Esophagus muscularis mucosa (tissue), 4 donors: ENCODE measurements at regions not wholly inside any gene's neighbourhood (a gene's known extent, or its start where the extent isn't known, plus 50 kb on each side); places are given as distances from the start of the nearest gene placed in this dataset.

Experiments used
- DNase-seq: peaks from one replicate; pipeline ENCODE4 v3.0.0-alpha.2; 2017; ENCODE audit errors: extremely low spot score
- H3K27ac ChIP-seq, 4 donors: fragments of 200-600 bp; sonication (generic); replicated peaks in 1 of 4; 1 replicate in 3 of 4; 2 replicates in 1 of 4; pipeline ENCODE4 v1.5.1; 2016 to 2019; ENCODE audit warnings: mild to moderate bottlenecking in 1 of 4
- H3K27me3 ChIP-seq, 4 donors: fragments of 200-600 bp; sonication (generic); one replicate each; pipeline versions ENCODE4 v1.5.1 to v1.6.0; 2016 to 2019
- H3K36me3 ChIP-seq, 4 donors: fragments of 200-600 bp; sonication (generic); one replicate each; pipeline ENCODE4 v1.5.1; 2016 to 2019
- H3K4me1 ChIP-seq, 4 donors: fragments of 200-600 bp; sonication (generic); one replicate each; pipeline ENCODE4 v1.5.1; 2016 to 2019
- H3K4me3 ChIP-seq, 4 donors: fragments of 200-600 bp; sonication (generic); 1 replicate in 2 of 4; 2 replicates in 2 of 4; pipeline ENCODE4 v1.5.1; 2016 to 2019; ENCODE audit warnings: mild to moderate bottlenecking in 4 of 4, moderate library complexity in 1 of 4
- H3K9me3 ChIP-seq, 4 donors: fragments of 200-600 bp; sonication (generic); 1 replicate in 3 of 4; 2 replicates in 1 of 4; pipeline ENCODE4 v1.5.1; 2016 to 2019
- CTCF ChIP-seq, 3 experiments: fragments of 200-600 bp in 2 of 3; fragments of 450-650 bp in 1 of 3; sonication (generic) in 2 of 3; IDR thresholded peaks; one replicate each; pipeline ENCODE4 v1.5.1; 2017 to 2019; ENCODE audit warnings: antibody characterized with exemption in 3 of 3, mild to moderate bottlenecking in 2 of 3, moderate library complexity in 1 of 3
- EP300 ChIP-seq: sonication (generic); formaldehyde crosslinking; IDR thresholded peaks from one replicate; pipeline ENCODE4 v1.6.1; 2017; ENCODE audit warnings: antibody characterized with exemption
- POLR2A ChIP-seq: fragments of 450-650 bp; IDR thresholded peaks from one replicate; pipeline ENCODE4 v1.6.1; 2017; ENCODE audit warnings: antibody characterized with exemption, moderate library complexity, mild to moderate bottlenecking, low read depth
- POLR2AphosphoS5 ChIP-seq, 2 donors: sonication (generic); formaldehyde crosslinking; IDR thresholded peaks; one replicate each; pipeline ENCODE4 v1.6.1; 2017; ENCODE audit warnings: antibody characterized with exemption in 2 of 2
- WGBS: methylation state at CpG from one replicate; pipeline ENCODE4 v1.1.5; 2018; 5-methylcytosine and 5-hydroxymethylcytosine counted together
- intact Hi-C: fragments of 100-400 bp; cut with DNase I; formaldehyde crosslinking; loops from one replicate; pipeline ENCODE4 v1.15.1; 2023

- Histone ChIP-seq H3K9me3 (peaks cover 0 to 8% (median 0%) of the 10 kb centered on the region in 4 donors), H3K4me1 (no peaks in the 10 kb centered on the region), H3K27ac (no peak overlapping the region), H3K4me3 (no peak overlapping the region), H3K27me3 (no peaks in the 10 kb centered on the region), H3K36me3 (no peaks in the 10 kb centered on the region)
- 81% methylated on average over 1 of the region's 1 CpG for WGBS
- TF ChIP-seq POLR2A (no peak), POLR2AphosphoS5 (IDR thresholded peaks at IDR 0.05) (no peak), EP300 (no peak), CTCF (IDR thresholded peaks at IDR 0.05) (no peak)
- DNase-seq, result no peak
- intact Hi-C loops, result no loop called here
These were observed 1337.1 kb downstream of the ROBO1 start for GRCh38 chr3:78430741-78431140.

GRCh38 chr3:78434801-78435200, 1333.0 kb downstream of the ROBO1 start:
- Histone ChIP-seq H3K4me1 (no peaks in the 10 kb centered on the region), H3K9me3 (peaks cover 0 to 6% (median 0%) of the 10 kb centered on the region in 4 donors), H3K27ac (no peak overlapping the region), H3K36me3 (no peaks in the 10 kb centered on the region), H3K4me3 (no peak overlapping the region), H3K27me3 (no peaks in the 10 kb centered on the region)
- intact Hi-C loops, result no loop called here
- no peak for DNase-seq
- 93% methylated on average over 3 of the region's 3 CpGs for WGBS
- TF ChIP-seq CTCF (IDR thresholded peaks at IDR 0.05) (no peak), POLR2A (no peak), POLR2AphosphoS5 (IDR thresholded peaks at IDR 0.05) (no peak), EP300 (no peak)

GRCh38 chr3:78455166-78455565, 1312.6 kb downstream of the ROBO1 start:
- 18% methylated on average over 1 of the region's 1 CpG for WGBS
- TF ChIP-seq EP300, result no peak
- TF ChIP-seq CTCF (IDR thresholded peaks at IDR 0.05), result no peak
- no peak for TF ChIP-seq POLR2AphosphoS5 (IDR thresholded peaks at IDR 0.05)
- no peak for TF ChIP-seq POLR2A
- H3K4me1 ChIP-seq, result no peaks in the 10 kb centered on the region
- H3K27me3 ChIP-seq, result no peaks in the 10 kb centered on the region
- H3K9me3 ChIP-seq, result no peaks in the 10 kb centered on the region
- no peaks in the 10 kb centered on the region for H3K36me3 ChIP-seq
- no peak overlapping the region for H3K27ac ChIP-seq
- no peak overlapping the region for H3K4me3 ChIP-seq
- DNase-seq, result no peak
- intact Hi-C loops, result no loop called here

GRCh38 chr3:78455712-78456433, 1311.9 kb downstream of the ROBO1 start:
- Histone ChIP-seq H3K27ac (no peak overlapping the region), H3K9me3 (no peaks in the 10 kb centered on the region), H3K4me3 (no peak overlapping the region), H3K4me1 (no peaks in the 10 kb centered on the region), H3K27me3 (no peaks in the 10 kb centered on the region), H3K36me3 (no peaks in the 10 kb centered on the region)
- intact Hi-C loops, result no loop called here
- no peak for DNase-seq
- TF ChIP-seq EP300 (no peak), POLR2A (no peak), POLR2AphosphoS5 (IDR thresholded peaks at IDR 0.05) (no peak), CTCF (IDR thresholded peaks at IDR 0.05) (no peak)
- 50% methylated on average over 2 of the region's 2 CpGs for WGBS

GRCh38 chr3:78459796-78460195, 1308.0 kb downstream of the ROBO1 start:
- Histone ChIP-seq H3K9me3 (peaks cover 0 to 7% (median 0%) of the 10 kb centered on the region in 4 donors), H3K27ac (no peak overlapping the region), H3K4me3 (no peak overlapping the region), H3K36me3 (no peaks in the 10 kb centered on the region), H3K27me3 (no peaks in the 10 kb centered on the region), H3K4me1 (no peaks in the 10 kb centered on the region)
- no peak for DNase-seq
- intact Hi-C loops, result no loop called here
- WGBS, result 71% methylated on average over 2 of the region's 2 CpGs
- TF ChIP-seq POLR2A (no peak), EP300 (no peak), CTCF (IDR thresholded peaks at IDR 0.05) (no peak), POLR2AphosphoS5 (IDR thresholded peaks at IDR 0.05) (no peak)
